HCT116 (cell line): ENCODE measurements at regions not wholly inside any gene's neighbourhood (a gene's known extent, or its start where the extent isn't known, plus 50 kb on each side); places are given as distances from the start of the nearest gene placed in this dataset.

Experiments used
- ATAC-seq: fragments of 200-7000 bp; cut with Tn5 transposase; 2 replicates; pipeline ENCODE4 v1.9.1; 2020; ENCODE audit warnings: mild to moderate bottlenecking, moderate library complexity
- BruUV-seq: library from RNA; stranded (reverse); fragments of 400-500 nt; replicated peaks from 2 replicates; lab custom pipeline; 2021; lab: Mats Ljungman, UMichigan
- CTCF ChIA-PET: fragments of 300-600 bp; sonication (Branson Sonifier 250); formaldehyde crosslinking; loops from one replicate; lab custom pipeline; 2021; ENCODE audit warnings: antibody characterized with exemption; lab: Charles Lee
- POLR2A ChIA-PET: fragments of 300-600, 350-600 bp; sonication (Branson Sonifier 250); formaldehyde crosslinking; loops from one replicate; lab custom pipeline; 2021; ENCODE audit warnings: antibody characterized with exemption; lab: Charles Lee
- RAD21 ChIA-PET, 2 experiments: fragments of 300-600 bp; sonication (Branson Sonifier 250); formaldehyde crosslinking; loops; one replicate each; lab custom pipeline; 2023; ENCODE audit warnings: low total read pairs in 2 of 2; ENCODE audit not compliant: uncharacterized antibody in 2 of 2, unreplicated experiment in 2 of 2, low non-redundant PET in 1 of 2; lab: Charles Lee
- DNase-seq: peaks from one replicate; pipeline ENCODE4 v3.0.0-alpha.2; 2010; ENCODE audit warnings: low read depth, low spot score
- H2AFZ ChIP-seq: fragments of 200-600 bp; shearing (Covaris generic), sonication (generic); 2 replicates; pipeline ENCODE4 v1.6.1; 2017; ENCODE audit warnings: low read depth, mixed run types, mixed read lengths, antibody characterized with exemption, low read length; ENCODE audit not compliant: poor library complexity, severe bottlenecking
- H3K27ac ChIP-seq: 2 replicates; pipeline ENCODE4 v1.5.1; 2012; ENCODE audit warnings: low read depth, low read length
- H3K27me3 ChIP-seq: fragments of 200-600 bp; sonication (generic); 2 replicates; pipeline ENCODE4 v1.6.1; 2016; ENCODE audit warnings: mixed run types, low read length, mixed read lengths; ENCODE audit not compliant: insufficient read depth
- H3K36me3 ChIP-seq, 2 experiments: fragments of 200-500 bp in 1 of 2; fragments of 200-600 bp in 1 of 2; sonication (Bioruptor generic) in 1 of 2; sonication (generic) in 1 of 2; 2 replicates each; pipeline versions ENCODE4 v1.5.1 to v1.6.1; 2014 to 2016; ENCODE audit warnings: low read length in 2 of 2, inconsistent platforms in 1 of 2, mixed read lengths in 1 of 2, mixed run types in 1 of 2; ENCODE audit not compliant: insufficient read depth in 2 of 2, control insufficient read depth in 1 of 2
- H3K4me1 ChIP-seq, 2 experiments: fragments of 200-600 bp in 1 of 2; sonication (generic) in 1 of 2; 2 replicates each; pipeline versions ENCODE4 v1.5.1 to v1.6.1; 2012 to 2017; ENCODE audit warnings: low read length in 2 of 2, inconsistent platforms in 1 of 2, mild to moderate bottlenecking in 1 of 2, mixed read lengths in 1 of 2, mixed run types in 1 of 2, moderate library complexity in 1 of 2; ENCODE audit not compliant: insufficient read depth in 2 of 2, control insufficient read depth in 1 of 2
- H3K4me2 ChIP-seq: fragments of 200-600 bp; sonication (generic); 2 replicates; pipeline ENCODE4 v1.6.1; 2017; ENCODE audit warnings: mixed run types, low read length, mixed read lengths
- H3K4me3 ChIP-seq, 2 experiments: fragments of 200-600 bp in 1 of 2; sonication (generic) in 1 of 2; replicated peaks in 1 of 2; 2 replicates each; pipeline ENCODE4 v1.5.1; 2011 to 2016; ENCODE audit warnings: low read length in 2 of 2, control low read depth in 1 of 2, low read depth in 1 of 2, mild to moderate bottlenecking in 1 of 2, mixed read lengths in 1 of 2, mixed run types in 1 of 2
- H3K79me2 ChIP-seq: fragments of 200-600 bp; sonication (generic); 2 replicates; pipeline ENCODE4 v1.6.1; 2017; ENCODE audit warnings: mild to moderate bottlenecking, mixed run types, low read length, moderate library complexity, mixed read lengths; ENCODE audit not compliant: insufficient read depth
- H3K9ac ChIP-seq: fragments of 200-600 bp; sonication (generic); 2 replicates; pipeline ENCODE4 v1.6.1; 2016; ENCODE audit warnings: low read length, mixed read lengths
- H3K9me2 ChIP-seq: fragments of 200-600 bp; sonication (generic), shearing (Covaris generic); 2 replicates; pipeline ENCODE4 v1.6.1; 2017; ENCODE audit warnings: mixed run types, mild to moderate bottlenecking, moderate library complexity; ENCODE audit not compliant: insufficient read depth
- H3K9me3 ChIP-seq, 2 experiments: fragments of 200-500 bp in 1 of 2; fragments of 200-600 bp in 1 of 2; sonication (Bioruptor generic) in 1 of 2; sonication (generic) in 1 of 2; 2 replicates each; pipeline ENCODE4 v1.6.1; 2014 to 2017; ENCODE audit warnings: low read length in 2 of 2, mixed read lengths in 2 of 2, inconsistent platforms in 1 of 2, low read depth in 1 of 2, mild to moderate bottlenecking in 1 of 2, mixed run types in 1 of 2, moderate library complexity in 1 of 2; ENCODE audit not compliant: control insufficient read depth in 1 of 2, insufficient read depth in 1 of 2
- H4K20me1 ChIP-seq: fragments of 200-600 bp; sonication (generic), shearing (Covaris generic); 2 replicates; pipeline ENCODE4 v1.6.1; 2017; ENCODE audit warnings: mixed run types, mild to moderate bottlenecking, moderate library complexity; ENCODE audit not compliant: insufficient read depth
- CBX3 ChIP-seq: IDR thresholded peaks from 2 replicates; pipeline ENCODE4 v1.6.1; 2012; ENCODE audit warnings: low read depth
- CTCF ChIP-seq, 3 experiments: fragments of 200-600 bp in 1 of 3; sonication (generic) in 1 of 3; IDR thresholded peaks in 2 of 3; conservative IDR thresholded peaks in 1 of 3; 2 replicates each; pipeline ENCODE4 v1.5.1; 2012 to 2017; ENCODE audit warnings: low read depth in 2 of 3, low read length in 2 of 3, antibody characterized with exemption in 1 of 3, borderline replicate concordance in 1 of 3, control low read depth in 1 of 3, mild to moderate bottlenecking in 1 of 3, mixed read lengths in 1 of 3, mixed run types in 1 of 3, moderate library complexity in 1 of 3; ENCODE audit not compliant: insufficient read depth in 1 of 3
- EGR1 ChIP-seq: IDR thresholded peaks from 2 replicates; pipeline ENCODE4 v1.6.1; 2012; ENCODE audit warnings: low read depth
- JUND ChIP-seq: IDR thresholded peaks from 2 replicates; pipeline ENCODE4 v1.6.1; 2012
- MAX ChIP-seq: IDR thresholded peaks from 2 replicates; pipeline ENCODE4 v1.6.1; 2012
- RAD21 ChIP-seq: IDR thresholded peaks from 2 replicates; pipeline ENCODE4 v1.6.1; 2012; ENCODE audit warnings: low read depth, mild to moderate bottlenecking
- SIN3A ChIP-seq: IDR thresholded peaks from 2 replicates; pipeline ENCODE4 v1.6.1; 2012; ENCODE audit warnings: low read depth
- SRF ChIP-seq: IDR thresholded peaks from 2 replicates; pipeline ENCODE4 v1.6.1; 2012; ENCODE audit warnings: low read depth
- ZBTB33 ChIP-seq: IDR thresholded peaks from 2 replicates; pipeline ENCODE4 v1.6.1; 2011; ENCODE audit warnings: mild to moderate bottlenecking, low read length, moderate library complexity; ENCODE audit not compliant: insufficient replicate concordance; ENCODE audit errors: extremely low read depth
- ZFX ChIP-seq: fragments of 450-650 bp; IDR thresholded peaks from 2 replicates; pipeline ENCODE4 v1.6.1; 2017
- intact Hi-C: fragments of 100-400 bp; cut with micrococcal nuclease; formaldehyde crosslinking; loops from 2 replicates; pipeline ENCODE4 v1.10.0; 2022

GRCh38 chr5:6185574-6185973 lies 192.8 kb downstream of the MED10 start:
- H2AFZ ChIP-seq: no peak overlapping the region
- H3K4me2 ChIP-seq: no peak overlapping the region
- no TSS peak for BruUV-seq
- intact Hi-C loops: no loop called here
- no peak overlapping the region for H3K9ac ChIP-seq
- no peaks in the 10 kb centered on the region for H3K9me2 ChIP-seq
- H3K36me3 ChIP-seq: no peaks in the 10 kb centered on the region
- ChIA-PET CTCF (no interaction called here), POLR2A (no interaction called here), RAD21 (no interaction called here)
- H3K79me2 ChIP-seq: no peaks in the 10 kb centered on the region
- no peak for ATAC-seq
- TF ChIP-seq RAD21: no peak
- no peak for TF ChIP-seq SIN3A
- TF ChIP-seq MAX: no peak
- no peak for TF ChIP-seq EGR1
- no peak for TF ChIP-seq ZFX
- TF ChIP-seq SRF: no peak
- no peaks in the 10 kb centered on the region for H3K4me1 ChIP-seq
- H3K9me3 ChIP-seq: no peaks in the 10 kb centered on the region
- no peak overlapping the region for H3K4me3 ChIP-seq
- no peaks in the 10 kb centered on the region; the same call in 1 of the 2 replicates for H3K27me3 ChIP-seq
- no peaks in the 10 kb centered on the region for H4K20me1 ChIP-seq
- DNase-seq: no peak
- no peak overlapping the region for H3K27ac ChIP-seq

GRCh38 chr5:6184481-6184880 lies 193.9 kb downstream of the MED10 start:
- Histone ChIP-seq H3K4me2 (no peak overlapping the region), H3K9me3 (no peaks in the 10 kb centered on the region), H3K4me1 (no peaks in the 10 kb centered on the region), H2AFZ (no peak overlapping the region), H3K4me3 (no peak overlapping the region), H3K27ac (no peak overlapping the region), H4K20me1 (no peaks in the 10 kb centered on the region), H3K36me3 (no peaks in the 10 kb centered on the region), H3K27me3 (no peaks in the 10 kb centered on the region; the same call in 1 of the 2 replicates), H3K79me2 (no peaks in the 10 kb centered on the region), H3K9me2 (no peaks in the 10 kb centered on the region), H3K9ac (no peak overlapping the region)
- intact Hi-C loops: no loop called here
- ChIA-PET RAD21 (no interaction called here), POLR2A (no interaction called here), CTCF (no interaction called here)
- BruUV-seq: no TSS peak
- DNase-seq (no peak), ATAC-seq (no peak)
- no peak for TF ChIP-seq ZBTB33
- TF ChIP-seq JUND: no peak
- no peak for TF ChIP-seq CBX3
- TF ChIP-seq CTCF (IDR thresholded peaks at IDR 0.05 in 2 of 3, conservative IDR thresholded peaks at IDR 0.05 in 1 of 3; ENCODE audit: borderline replicate concordance in 1 of 3, insufficient read depth in 1 of 3, low read depth in 2 of 3, low read length in 2 of 3): no peak
